ENCODE measurements at regions not wholly inside any gene's neighbourhood (a gene's known extent, or its start where the extent isn't known, plus 50 kb on each side); places are given as distances from the start of the nearest gene placed in this dataset.

- TF ChIP-seq CTCF (IDR thresholded peaks at IDR 0.05) (no peak), POLR2A (IDR thresholded peaks at IDR 0.05) (no peak)
These were observed 808.0 kb upstream of the LUZP2 start for GRCh38 chr11:23688835-23689234.
